GM19240 (cell line): ENCODE measurements at regions not wholly inside any gene's neighbourhood (a gene's known extent, or its start where the extent isn't known, plus 50 kb on each side); places are given as distances from the start of the nearest gene placed in this dataset.
"Not testable (repeated sequence)": the region's sequence is repeated elsewhere in the genome, so short reads cannot be mapped to it uniquely, and the experiment has no call there.

Experiments
- DNase-seq: peaks from one replicate; pipeline ENCODE4 v3.0.0; 2011; ENCODE audit warnings: low spot score; ENCODE audit not compliant: insufficient read length

DNA sequence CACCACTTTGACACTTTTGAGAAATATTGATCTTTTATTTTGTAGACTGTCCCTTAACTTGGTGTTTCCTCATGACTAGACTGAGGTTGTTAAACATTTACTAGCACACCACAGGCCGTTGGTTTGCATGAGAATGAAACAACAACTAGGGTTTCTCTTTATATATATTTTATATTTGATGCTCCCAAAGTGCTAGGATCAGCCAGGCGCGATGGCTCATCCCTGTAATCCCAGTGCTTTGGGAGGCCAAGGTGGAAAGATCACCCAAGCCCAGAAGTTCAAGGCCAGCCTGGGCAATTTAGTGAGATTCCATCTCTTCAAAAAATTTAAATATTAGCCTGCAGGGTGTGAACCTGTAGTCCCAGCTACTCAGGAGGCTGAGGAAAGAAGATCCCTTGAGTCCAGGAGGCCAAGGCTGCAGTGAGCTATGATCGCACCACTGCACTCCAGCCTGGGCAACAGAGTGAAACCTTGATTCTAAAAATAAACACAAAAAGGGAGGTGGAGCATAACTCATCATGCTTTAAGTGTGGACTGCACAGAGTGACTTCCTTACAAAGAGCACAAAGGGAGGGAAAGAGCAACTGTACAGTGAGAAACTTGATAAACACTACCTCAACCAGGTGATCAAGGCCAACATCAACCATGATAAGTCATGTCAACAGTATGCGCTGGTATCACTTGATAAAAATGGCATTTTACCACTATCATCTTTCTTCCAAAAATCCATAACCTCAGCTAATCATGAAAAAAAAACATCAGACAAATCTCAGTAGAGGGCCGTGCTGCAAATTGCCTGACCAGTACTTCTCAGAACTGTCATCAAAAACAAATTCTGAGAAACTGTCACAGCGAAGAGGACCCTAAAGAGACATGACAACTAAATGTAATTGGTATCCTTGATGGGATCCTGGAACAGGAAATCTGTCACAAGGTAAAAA lies 72.8 kb upstream of the ATF7IP2 start:
- DNase-seq = no peak

DNA sequence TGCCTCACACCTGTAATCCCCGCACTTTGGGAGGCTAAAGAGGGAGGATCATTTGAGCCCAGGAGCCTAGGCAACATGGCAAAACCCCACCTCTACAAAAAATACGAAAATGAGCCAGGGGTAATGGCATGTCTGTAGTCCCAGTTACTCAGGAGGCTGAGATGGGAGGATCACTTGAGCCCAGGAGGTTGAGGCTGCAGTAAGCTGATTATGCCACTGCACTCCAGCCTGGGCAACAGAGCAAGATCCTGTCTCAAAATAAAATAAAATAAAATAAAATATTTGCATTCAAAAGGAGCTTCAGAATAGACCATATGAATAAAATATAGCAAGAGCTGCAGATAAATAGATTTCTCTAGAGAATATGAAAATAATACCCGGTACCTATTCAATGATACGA lies 71.5 kb upstream of the ATF7IP2 start:
- DNase-seq = no peak

DNA sequence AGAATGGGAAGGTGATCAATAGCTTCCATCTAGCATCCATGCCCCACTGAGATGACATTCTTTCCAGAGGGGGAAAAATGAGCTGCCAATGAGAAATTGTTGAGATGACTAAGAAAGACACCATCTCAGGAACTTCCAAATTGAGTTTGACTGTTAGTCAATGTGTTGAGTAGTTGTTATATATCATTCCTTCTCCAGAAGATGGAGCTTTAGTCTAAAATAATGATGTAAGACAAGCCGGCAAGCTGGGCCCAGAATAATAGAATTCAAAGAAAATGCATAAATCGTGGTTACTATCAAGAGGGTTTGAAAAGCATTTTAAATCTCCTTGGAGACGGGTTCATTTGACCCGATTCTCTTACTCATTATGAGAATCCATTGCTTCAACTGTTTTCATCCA lies 71.0 kb upstream of the ATF7IP2 start:
- DNase-seq = no peak

DNA sequence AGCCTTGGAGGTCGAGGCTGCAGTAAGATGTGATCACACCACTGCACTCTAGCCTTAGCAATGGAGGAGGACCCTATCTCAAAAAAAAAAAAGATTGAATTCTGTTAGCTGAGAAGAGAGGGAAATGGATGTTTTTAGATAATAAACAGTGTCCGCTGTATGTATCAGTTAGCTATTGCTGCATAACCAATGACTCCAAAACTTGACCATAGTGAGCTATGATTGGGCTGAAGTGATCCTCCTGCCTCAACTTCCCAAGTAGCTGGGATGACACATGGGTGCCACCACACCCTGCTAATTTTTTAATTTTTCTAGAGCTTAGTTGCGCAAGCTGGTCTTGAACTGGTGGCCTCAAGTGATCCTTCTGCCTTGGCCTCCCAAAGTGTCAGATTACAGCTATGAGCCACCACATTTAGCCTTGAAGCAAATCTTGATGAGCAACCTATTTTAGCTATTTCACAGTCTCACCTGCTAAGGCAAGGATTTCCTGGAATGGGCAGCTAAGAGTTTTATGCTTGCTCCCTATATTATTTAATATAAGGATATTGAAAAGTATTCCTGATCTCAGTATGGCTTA lies 68.3 kb upstream of the ATF7IP2 start:
- no peak for DNase-seq

DNA sequence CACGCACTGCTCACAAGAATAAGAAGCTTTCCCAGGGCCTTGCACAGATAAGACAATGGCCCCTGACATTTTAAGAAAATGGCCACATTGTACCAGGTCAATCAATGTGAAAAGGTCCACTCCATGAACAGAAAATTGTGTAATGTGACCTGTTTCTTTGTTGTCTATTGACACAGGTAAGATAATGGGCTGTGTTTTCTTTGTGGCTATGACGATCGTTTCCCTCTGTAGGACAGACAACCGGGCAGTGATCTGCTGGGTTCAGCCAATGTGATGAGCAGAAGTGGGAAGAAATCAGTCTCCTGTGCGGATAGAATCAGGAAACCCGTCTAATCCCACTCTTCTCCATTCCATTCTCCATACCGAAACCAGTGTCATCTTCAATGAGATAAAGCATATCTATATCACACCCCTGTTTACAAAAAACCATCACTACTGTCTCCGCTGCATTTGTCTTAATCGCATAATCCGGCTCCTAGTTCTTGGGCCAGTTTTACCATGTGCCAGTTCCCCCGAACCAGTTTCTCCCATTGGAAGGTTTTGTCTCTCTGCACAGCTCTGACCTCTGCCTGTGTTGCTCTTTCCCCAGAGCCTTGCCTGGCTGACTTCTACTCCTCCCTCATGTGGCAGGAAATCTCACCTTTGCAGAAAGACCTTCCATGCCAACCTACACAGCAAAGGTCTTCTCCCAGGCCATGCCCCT lies 66.9 kb upstream of the ATF7IP2 start:
- no peak for DNase-seq

DNA sequence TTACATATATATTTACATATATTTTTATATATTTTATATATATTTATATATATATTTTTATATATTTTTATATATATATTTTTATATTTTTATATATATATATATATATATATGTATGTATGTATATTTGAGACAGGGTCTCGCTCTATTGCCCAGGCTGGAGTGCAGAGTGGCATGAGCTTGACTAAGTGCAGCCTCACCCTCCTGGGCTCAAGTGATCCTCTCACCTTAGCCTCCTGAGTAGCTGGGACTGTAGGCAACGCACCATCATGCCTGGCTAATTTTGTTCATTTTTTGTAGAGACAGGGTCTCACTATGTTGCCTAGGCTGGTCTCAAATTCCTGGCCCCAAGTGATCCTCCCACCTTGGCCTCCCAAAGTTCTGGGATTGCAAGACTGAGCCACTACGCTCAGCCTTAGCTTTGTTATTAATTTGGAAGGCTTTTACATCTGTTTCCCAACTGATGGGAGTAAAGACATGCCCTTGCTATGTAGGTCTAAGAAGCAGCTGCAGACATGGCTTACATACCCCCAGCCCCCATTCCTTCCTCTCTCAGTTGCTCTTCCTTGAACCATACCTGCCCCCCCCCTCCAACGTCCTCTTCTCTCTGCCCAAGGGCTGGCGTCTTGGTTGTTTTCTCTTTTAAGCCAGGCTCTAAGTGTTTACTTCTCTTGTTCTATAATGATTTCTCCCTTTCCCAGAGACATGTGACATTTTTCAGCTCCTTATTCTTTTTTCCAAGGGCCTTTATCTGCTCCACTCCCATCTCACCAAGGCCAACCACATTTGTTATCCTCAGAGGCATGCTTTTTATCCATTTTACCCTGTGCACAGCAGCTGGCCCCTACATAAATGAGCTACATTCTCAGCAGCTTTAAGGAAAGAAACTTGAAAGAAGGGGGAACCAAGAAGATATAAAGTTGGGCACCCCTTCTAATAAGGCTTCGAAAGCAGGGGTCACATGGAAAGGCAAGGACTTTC lies 64.2 kb upstream of the ATF7IP2 start:
- no peak for DNase-seq

DNA sequence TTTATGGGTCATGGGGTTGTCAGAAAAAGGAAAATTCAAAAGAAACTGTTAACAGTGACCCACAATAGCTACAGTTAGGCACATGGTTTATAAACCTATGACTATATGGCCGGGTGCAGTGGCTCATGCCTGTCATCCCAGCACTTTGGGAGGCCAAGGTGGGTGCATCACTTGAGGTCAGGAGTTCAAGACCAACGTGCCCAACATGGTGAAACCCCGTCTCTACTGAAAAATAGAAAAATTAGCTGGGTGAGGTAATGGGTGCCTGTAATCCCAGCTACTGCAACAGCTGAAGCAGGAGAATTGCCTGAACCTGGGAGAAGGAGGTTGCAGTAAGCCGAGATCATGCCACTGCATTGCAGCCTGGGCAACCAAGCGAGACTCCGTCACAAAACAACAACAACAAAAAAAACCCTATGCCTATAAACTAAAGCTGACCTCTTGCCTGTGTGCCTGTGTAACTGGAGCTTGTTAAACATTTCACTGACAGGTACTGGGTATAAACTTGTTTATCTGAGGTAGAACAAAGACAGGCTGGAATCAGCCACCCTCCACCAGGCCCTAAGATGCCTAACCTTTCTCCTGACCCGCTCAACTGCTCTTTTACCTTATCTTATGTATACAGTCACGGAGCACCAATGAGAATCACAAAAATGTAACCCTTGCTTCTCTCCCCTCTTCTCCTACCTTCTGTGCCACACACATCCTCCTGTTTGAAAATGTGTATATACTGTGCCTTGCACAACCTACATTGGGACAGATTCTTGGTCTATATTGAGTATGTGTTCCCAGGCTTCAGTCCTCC lies 62.9 kb upstream of the ATF7IP2 start:
- no peak for DNase-seq

DNA sequence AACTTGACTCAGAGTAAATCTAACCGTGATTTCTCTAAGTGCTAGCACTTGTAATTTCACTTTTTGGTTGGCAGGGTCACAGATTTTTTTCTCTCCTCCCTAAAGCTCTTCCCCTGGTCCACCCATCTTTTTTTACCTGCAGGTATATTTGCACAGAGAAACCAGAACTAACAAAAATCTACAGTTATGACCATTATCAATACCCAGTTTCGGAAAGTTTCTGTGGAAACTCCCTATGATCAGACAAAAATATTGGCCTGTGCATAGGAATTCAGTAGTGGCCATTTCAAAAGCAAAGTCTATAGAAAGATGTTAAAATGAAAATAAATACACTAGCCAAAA lies 62.4 kb upstream of the ATF7IP2 start:
- DNase-seq = no peak

DNA sequence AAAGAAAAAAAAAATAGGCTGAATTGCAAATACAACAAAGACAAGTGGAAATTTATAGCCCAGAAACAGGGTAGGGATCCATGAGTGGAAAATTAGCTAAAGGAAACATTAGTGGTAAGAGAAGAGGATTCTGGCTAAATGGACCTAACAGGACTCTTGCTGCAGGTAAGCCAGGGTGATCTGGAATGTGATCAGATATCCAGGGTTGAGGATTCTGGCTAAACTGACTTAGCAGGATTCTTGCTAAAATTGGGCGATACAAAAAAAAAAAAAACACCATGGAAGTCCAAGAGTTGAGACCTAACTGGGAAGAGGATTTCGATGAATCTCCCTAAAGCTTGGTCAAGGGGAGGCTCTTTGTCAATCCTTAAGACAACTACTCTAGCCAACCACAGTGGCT lies 61.7 kb upstream of the ATF7IP2 start:
- DNase-seq = no peak

DNA sequence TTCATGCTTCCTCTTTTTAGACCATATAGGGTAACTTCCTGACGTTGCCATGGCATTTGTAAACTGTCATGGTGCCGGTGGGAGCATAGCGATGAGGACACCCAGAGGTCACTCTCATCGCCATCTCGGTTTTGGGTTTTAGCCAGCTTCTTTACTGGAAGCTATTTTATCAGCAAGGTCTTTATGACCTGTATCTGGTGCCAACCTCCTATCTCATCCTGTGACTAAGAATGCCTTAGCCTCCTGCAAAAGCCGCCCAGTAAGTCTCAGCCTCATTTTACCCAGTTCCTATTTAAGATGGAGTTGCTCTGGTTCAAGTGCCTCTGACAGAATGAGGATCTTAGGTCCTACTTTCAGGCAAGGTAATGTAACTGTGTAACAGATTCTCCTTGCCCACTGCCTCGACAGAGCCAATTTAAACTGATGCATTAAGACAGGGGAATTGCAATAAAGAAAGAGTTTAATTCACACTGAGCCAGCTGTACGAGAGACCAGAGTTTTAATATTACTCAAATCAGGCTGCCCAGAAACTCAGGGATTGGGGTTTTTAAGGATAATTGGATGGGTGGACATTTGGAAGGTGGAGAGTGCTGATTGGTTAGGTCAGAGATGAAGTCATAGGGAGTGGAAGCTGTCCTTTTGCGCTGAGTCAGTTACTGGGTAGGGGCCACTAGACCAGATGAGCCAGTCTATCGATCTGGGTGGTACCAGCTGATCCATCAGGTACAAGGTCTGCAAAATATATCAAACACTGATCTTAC lies 59.9 kb upstream of the ATF7IP2 start:
- DNase-seq = no peak

DNA sequence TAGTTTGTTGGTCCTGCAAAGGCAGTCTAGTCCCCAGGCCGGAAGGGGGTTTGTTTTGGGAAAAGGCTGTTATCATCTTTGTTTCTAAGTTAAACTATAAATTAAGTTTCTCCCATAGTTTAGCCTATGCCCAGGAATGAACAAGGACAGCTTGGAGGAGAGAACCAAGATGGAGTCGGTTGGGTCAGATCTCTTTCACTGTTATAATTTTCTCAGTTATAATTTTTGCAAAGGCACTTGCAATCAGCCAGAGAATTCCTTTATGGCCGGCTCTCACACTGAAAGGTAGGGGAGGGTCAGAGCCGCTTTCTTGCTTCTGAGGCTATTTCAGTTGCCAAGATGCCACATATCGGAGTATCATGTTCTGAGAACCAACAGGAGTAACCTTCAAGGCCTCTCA lies 59.2 kb upstream of the ATF7IP2 start:
- DNase-seq = no peak

DNA sequence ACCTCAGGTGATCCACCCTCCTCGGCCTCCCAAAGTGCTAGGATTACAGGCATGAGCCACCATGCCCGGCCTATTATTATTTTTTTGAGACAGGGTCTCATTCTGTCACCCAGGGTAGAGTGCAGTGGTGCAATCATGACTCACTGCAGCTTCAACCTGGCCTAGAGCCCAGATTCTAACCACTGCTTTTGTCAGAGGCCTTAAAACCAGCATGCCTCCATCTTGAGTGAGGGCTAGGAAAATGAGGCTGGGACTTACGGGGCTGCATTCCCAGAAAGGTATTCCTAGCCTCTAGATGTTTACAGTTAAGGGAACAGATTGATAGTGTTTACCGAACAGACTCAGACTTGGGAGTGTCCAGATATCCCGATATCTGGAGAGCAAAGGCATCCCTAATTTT lies 57.6 kb upstream of the ATF7IP2 start:
- DNase-seq = not testable (repeated sequence)

DNA sequence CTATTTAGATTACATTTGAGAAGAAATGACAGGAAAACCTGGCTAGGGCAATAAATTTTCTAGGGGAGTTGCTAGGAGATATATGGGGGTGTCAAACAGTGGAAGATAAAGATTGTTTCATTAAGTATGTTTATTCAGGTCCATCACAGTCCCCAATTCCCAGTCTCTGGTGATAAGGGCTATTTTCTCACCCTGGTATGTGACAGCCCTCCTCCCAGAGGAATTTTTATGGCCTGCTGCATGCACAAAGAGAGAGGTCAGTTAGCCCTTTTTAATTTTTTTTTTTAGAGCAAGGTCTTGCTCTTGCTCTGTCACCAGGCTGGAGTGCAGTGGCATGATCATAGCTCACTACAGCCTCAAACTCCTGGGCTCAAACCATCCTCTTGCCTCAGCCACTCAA lies 53.6 kb upstream of the ATF7IP2 start:
- DNase-seq = no peak

DNA sequence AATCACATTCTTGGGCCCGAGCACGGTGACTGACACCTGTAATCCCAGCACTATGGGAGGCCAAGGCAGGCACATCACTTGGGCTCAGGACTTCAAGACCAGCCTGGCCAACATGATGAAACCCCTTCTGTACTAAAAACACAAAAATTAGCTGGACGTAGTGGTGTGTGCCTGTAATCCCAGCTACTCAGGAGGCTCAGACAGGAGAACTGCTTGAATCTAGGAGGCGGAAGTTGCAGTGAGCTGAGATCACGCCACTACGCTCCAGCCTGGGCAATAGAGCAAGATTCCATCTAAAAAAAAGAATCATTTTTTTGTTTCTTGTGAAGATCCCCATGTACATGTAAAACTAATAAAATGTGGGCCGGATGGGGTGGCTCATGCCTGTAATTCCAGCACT lies 53.1 kb upstream of the ATF7IP2 start:
- no peak for DNase-seq

DNA sequence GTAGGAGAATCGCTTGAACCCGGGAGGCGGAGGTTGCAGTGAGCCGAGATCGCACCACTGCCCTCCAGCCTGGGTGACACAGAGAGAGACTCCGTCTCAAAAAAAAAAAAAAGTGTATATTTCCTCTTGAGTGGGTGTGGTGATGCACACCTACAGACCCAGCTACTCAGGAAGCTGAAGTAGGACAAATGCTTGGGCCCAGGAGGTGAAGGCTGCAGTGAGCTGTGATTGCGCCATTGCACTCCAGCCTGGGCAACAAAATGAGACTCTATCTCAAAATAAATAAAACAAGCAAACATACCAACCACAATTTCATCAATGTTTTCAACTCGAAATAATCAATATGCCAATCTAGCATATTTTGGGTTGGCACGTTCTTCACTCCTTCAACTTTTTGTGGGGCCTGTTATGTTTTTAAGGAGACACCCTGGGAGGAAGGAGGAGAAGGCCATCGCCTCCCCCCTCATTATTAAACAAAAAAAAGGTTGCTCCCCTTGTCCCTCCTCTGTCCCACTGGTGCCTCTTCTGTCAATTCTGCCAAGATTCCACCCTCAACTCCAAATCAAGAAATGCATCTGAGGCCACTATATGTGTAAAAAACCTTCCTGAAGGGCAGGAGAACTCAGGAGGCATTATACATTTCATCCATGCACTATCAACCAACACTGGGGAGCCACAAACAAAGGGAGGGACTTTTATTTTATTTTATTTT lies 52.4 kb upstream of the ATF7IP2 start:
- no peak for DNase-seq

DNA sequence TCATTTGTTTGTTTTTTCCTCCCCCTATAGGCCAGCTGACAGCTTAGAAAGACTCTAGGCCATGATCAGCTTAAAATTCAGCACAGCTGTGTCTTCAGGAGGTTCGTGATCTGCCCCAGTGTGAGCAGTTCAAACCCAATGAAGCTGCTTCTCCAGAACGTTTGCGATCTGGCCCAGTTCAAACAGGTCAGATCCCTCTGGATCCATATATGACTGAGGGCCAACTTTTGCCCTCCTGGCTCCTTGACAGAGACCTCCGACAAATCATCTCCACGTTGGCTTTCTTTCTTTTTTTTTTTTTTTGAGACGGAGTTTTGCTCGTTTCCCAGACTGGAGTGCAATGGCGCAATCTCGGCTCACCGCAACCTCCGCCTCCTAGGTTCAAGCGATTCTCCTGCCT lies 50.2 kb upstream of the ATF7IP2 start:
- no peak for DNase-seq
